GM23338 (cell line): ENCODE measurements at regions not wholly inside any gene's neighbourhood (a gene's known extent, or its start where the extent isn't known, plus 50 kb on each side); places are given as distances from the start of the nearest gene placed in this dataset.

Source experiments
- ATAC-seq: fragments of 200-7000 bp; cut with Tn5 transposase; 3 replicates; pipeline ENCODE4 v1.9.1; 2020
- DNase-seq: peaks from one replicate; pipeline ENCODE4 v3.0.0-alpha.2; 2015; ENCODE audit warnings: low spot score
- H2AFZ ChIP-seq: fragments of 200-600 bp; sonication (generic); 2 replicates; pipeline ENCODE4 v1.8.0; 2016; ENCODE audit warnings: antibody characterized with exemption, mild to moderate bottlenecking, moderate library complexity
- H3F3A ChIP-seq: fragments of 200-600 bp; sonication (generic); replicated peaks from 2 replicates; pipeline ENCODE4 v1.8.0; 2017; ENCODE audit warnings: antibody characterized with exemption, mixed run types, low read depth
- H3K27ac ChIP-seq: fragments of 200-600 bp; sonication (generic); 2 replicates; pipeline ENCODE4 v1.6.1; 2016; ENCODE audit warnings: low read depth
- H3K27me3 ChIP-seq: fragments of 200-600 bp; sonication (generic); 2 replicates; pipeline ENCODE4 v1.8.0; 2016; ENCODE audit warnings: mild to moderate bottlenecking, mixed run types, moderate library complexity; ENCODE audit not compliant: insufficient read depth
- H3K36me3 ChIP-seq: fragments of 200-600 bp; sonication (generic); 2 replicates; pipeline ENCODE4 v1.8.0; 2016; ENCODE audit warnings: mild to moderate bottlenecking; ENCODE audit not compliant: insufficient read depth
- H3K4me1 ChIP-seq: fragments of 200-600 bp; sonication (generic); 2 replicates; pipeline ENCODE4 v1.8.0; 2016; ENCODE audit warnings: mild to moderate bottlenecking, moderate library complexity; ENCODE audit not compliant: insufficient read depth
- H3K4me2 ChIP-seq: fragments of 200-600 bp; sonication (generic); 2 replicates; pipeline ENCODE4 v1.7.1; 2017; ENCODE audit warnings: mixed run types
- H3K4me3 ChIP-seq: fragments of 200-600 bp; sonication (generic); 2 replicates; pipeline ENCODE4 v1.6.1; 2016; ENCODE audit warnings: mixed run types
- H3K79me2 ChIP-seq: fragments of 200-600 bp; sonication (generic); replicated peaks from 2 replicates; pipeline ENCODE4 v1.8.0; 2017; ENCODE audit warnings: mild to moderate bottlenecking; ENCODE audit not compliant: insufficient read depth
- H3K9me2 ChIP-seq: fragments of 200-600 bp; sonication (generic); 2 replicates; pipeline ENCODE4 v1.8.0; 2017; ENCODE audit not compliant: insufficient read depth
- H4K20me1 ChIP-seq: fragments of 200-600 bp; sonication (generic); replicated peaks from 2 replicates; pipeline ENCODE4 v1.8.0; 2017; ENCODE audit warnings: mild to moderate bottlenecking; ENCODE audit not compliant: insufficient read depth
- H3K27ac Mint-ChIP-seq: 2 replicates; pipeline ENCODE4 v1.8.0; 2020; ENCODE audit warnings: inconsistent platforms, mild to moderate bottlenecking, moderate library complexity, mixed read lengths
- H3K27me3 Mint-ChIP-seq: 3 replicates; pipeline ENCODE4 v1.8.0; 2022; ENCODE audit warnings: low read depth, mild to moderate bottlenecking, moderate library complexity, mixed read lengths, inconsistent platforms; ENCODE audit not compliant: insufficient read depth, poor library complexity
- H3K36me3 Mint-ChIP-seq: 3 replicates; pipeline ENCODE4 v1.8.0; 2021; ENCODE audit warnings: low read depth, mild to moderate bottlenecking, inconsistent platforms, moderate library complexity, mixed read lengths
- H3K4me1 Mint-ChIP-seq: 3 replicates; pipeline ENCODE4 v1.8.0; 2020; ENCODE audit warnings: mild to moderate bottlenecking, inconsistent platforms, mixed read lengths
- H3K4me3 Mint-ChIP-seq: 3 replicates; pipeline ENCODE4 v1.8.0; 2021; ENCODE audit warnings: moderate library complexity, mild to moderate bottlenecking, inconsistent platforms, mixed read lengths
- H3K9me3 Mint-ChIP-seq: 3 replicates; pipeline ENCODE4 v1.8.0; 2020; ENCODE audit warnings: moderate library complexity, mild to moderate bottlenecking, inconsistent platforms, mixed read lengths
- CREB1 ChIP-seq: fragments of 250-450 bp; sonication (Bioruptor Pico); IDR thresholded peaks from 2 replicates; pipeline ENCODE4 v1.5.0; 2020; ENCODE audit warnings: low read depth, mild to moderate bottlenecking, moderate library complexity
- EZH2 ChIP-seq: fragments of 200-600 bp; sonication (generic); IDR thresholded peaks from one replicate; pipeline ENCODE4 v1.8.0; 2017; ENCODE audit warnings: antibody characterized with exemption, mild to moderate bottlenecking, low read depth; ENCODE audit not compliant: unreplicated experiment
- EZH2phosphoT487 ChIP-seq: fragments of 200-600 bp; sonication (generic); IDR thresholded peaks from one replicate; pipeline ENCODE4 v1.8.1; 2018; ENCODE audit warnings: antibody characterized with exemption; ENCODE audit not compliant: unreplicated experiment
- JUNB ChIP-seq: IDR thresholded peaks from one replicate; pipeline ENCODE4 v1.6.1; 2016; ENCODE audit warnings: antibody characterized with exemption; ENCODE audit not compliant: unreplicated experiment
- NANOG ChIP-seq: IDR thresholded peaks from 2 replicates; pipeline ENCODE4 v1.6.1; 2016; ENCODE audit warnings: antibody characterized with exemption, borderline replicate concordance
- POLR2AphosphoS5 ChIP-seq: IDR thresholded peaks from 2 replicates; pipeline ENCODE4 v1.6.1; 2016; ENCODE audit warnings: antibody characterized with exemption, low read depth
- STAT1 ChIP-seq: IDR thresholded peaks from one replicate; pipeline ENCODE4 v1.6.1; 2016; ENCODE audit warnings: antibody characterized with exemption; ENCODE audit not compliant: unreplicated experiment
- ZNF114 ChIP-seq: fragments of 250-450 bp; sonication (Bioruptor Pico); IDR thresholded peaks from 2 replicates; pipeline ENCODE4 v1.5.0; 2020; ENCODE audit warnings: mild to moderate bottlenecking, moderate library complexity
- ZNF331 ChIP-seq: fragments of 250-450 bp; sonication (Bioruptor Pico); IDR thresholded peaks from 2 replicates; pipeline ENCODE4 v1.5.0; 2020; ENCODE audit warnings: low read depth, mild to moderate bottlenecking, moderate library complexity
- TF ChIP-seq, protein P1 (sequence below): IDR thresholded peaks from one replicate; pipeline ENCODE4 v1.6.1; 2018; ENCODE audit warnings: antibody characterized with exemption; ENCODE audit not compliant: unreplicated experiment
- TF ChIP-seq, protein P2 (sequence below): fragments of 250-450 bp; sonication (Bioruptor Pico); IDR thresholded peaks from 2 replicates; pipeline ENCODE4 v1.5.0; 2020; ENCODE audit warnings: mild to moderate bottlenecking, moderate library complexity
- TF ChIP-seq, protein P3 (sequence below), 2 experiments: fragments of 200-600 bp in 1 of 2; sonication (generic) in 1 of 2; conservative IDR thresholded peaks; 2 replicates each; pipeline versions ENCODE4 v1.5.1 to v1.6.1; 2016 to 2017; ENCODE audit warnings: antibody characterized with exemption in 2 of 2, low read depth in 2 of 2, mild to moderate bottlenecking in 2 of 2, moderate library complexity in 1 of 2
- TF ChIP-seq, protein P4 (sequence below): IDR thresholded peaks from 2 replicates; pipeline ENCODE4 v1.6.1; 2016; ENCODE audit warnings: antibody characterized with exemption

DNA sequence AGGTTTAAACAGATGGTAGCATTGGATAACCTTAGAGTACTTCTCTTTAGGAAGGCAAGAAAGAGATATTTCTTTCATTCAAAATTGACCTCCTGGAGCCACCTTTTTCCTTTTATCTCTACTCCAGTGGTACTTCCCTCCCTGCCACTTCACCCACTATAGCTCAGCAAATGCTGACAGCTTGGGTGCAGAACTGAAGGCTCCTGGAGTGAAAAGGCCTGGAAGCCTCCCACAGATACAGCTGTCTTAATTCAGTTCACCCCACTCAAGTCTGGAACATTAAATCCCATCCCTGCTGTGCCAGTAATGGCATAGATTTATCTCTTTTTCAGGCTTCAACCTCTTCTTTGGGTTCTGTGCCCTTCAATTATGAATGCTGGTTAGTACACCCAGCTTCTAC is 140.3 kb downstream of the NEDD1 start:
- H3K36me3 Mint-ChIP-seq: no peaks in the 10 kb centered on the region
- Histone ChIP-seq H2AFZ (no peak overlapping the region), H3K27ac (no peak overlapping the region), H4K20me1 (no peaks in the 10 kb centered on the region), H3K27me3 (no peaks in the 10 kb centered on the region), H3K4me1 (peaks cover 6% of the 10 kb centered on the region; the same call in 1 of the 2 replicates), H3K36me3 (no peaks in the 10 kb centered on the region), H3K79me2 (no peaks in the 10 kb centered on the region), H3K4me2 (no peak overlapping the region), H3F3A (no peaks in the 10 kb centered on the region), H3K4me3 (no peak overlapping the region), H3K9me2 (no peaks in the 10 kb centered on the region; the same call in 1 of the 2 replicates)
- no peak for TF ChIP-seq NANOG
- no peak for TF ChIP-seq ZNF114 (CRISPR knock-in tag)
- TF ChIP-seq, protein P1, sequence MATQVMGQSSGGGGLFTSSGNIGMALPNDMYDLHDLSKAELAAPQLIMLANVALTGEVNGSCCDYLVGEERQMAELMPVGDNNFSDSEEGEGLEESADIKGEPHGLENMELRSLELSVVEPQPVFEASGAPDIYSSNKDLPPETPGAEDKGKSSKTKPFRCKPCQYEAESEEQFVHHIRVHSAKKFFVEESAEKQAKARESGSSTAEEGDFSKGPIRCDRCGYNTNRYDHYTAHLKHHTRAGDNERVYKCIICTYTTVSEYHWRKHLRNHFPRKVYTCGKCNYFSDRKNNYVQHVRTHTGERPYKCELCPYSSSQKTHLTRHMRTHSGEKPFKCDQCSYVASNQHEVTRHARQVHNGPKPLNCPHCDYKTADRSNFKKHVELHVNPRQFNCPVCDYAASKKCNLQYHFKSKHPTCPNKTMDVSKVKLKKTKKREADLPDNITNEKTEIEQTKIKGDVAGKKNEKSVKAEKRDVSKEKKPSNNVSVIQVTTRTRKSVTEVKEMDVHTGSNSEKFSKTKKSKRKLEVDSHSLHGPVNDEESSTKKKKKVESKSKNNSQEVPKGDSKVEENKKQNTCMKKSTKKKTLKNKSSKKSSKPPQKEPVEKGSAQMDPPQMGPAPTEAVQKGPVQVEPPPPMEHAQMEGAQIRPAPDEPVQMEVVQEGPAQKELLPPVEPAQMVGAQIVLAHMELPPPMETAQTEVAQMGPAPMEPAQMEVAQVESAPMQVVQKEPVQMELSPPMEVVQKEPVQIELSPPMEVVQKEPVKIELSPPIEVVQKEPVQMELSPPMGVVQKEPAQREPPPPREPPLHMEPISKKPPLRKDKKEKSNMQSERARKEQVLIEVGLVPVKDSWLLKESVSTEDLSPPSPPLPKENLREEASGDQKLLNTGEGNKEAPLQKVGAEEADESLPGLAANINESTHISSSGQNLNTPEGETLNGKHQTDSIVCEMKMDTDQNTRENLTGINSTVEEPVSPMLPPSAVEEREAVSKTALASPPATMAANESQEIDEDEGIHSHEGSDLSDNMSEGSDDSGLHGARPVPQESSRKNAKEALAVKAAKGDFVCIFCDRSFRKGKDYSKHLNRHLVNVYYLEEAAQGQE: no peak
- TF ChIP-seq EZH2phosphoT487: no peak
- no peak for TF ChIP-seq STAT1
- TF ChIP-seq ZNF331 (CRISPR knock-in tag): no peak
- TF ChIP-seq JUNB: no peak
- no peak for TF ChIP-seq CREB1
- no peak for TF ChIP-seq POLR2AphosphoS5
- TF ChIP-seq, protein P2, sequence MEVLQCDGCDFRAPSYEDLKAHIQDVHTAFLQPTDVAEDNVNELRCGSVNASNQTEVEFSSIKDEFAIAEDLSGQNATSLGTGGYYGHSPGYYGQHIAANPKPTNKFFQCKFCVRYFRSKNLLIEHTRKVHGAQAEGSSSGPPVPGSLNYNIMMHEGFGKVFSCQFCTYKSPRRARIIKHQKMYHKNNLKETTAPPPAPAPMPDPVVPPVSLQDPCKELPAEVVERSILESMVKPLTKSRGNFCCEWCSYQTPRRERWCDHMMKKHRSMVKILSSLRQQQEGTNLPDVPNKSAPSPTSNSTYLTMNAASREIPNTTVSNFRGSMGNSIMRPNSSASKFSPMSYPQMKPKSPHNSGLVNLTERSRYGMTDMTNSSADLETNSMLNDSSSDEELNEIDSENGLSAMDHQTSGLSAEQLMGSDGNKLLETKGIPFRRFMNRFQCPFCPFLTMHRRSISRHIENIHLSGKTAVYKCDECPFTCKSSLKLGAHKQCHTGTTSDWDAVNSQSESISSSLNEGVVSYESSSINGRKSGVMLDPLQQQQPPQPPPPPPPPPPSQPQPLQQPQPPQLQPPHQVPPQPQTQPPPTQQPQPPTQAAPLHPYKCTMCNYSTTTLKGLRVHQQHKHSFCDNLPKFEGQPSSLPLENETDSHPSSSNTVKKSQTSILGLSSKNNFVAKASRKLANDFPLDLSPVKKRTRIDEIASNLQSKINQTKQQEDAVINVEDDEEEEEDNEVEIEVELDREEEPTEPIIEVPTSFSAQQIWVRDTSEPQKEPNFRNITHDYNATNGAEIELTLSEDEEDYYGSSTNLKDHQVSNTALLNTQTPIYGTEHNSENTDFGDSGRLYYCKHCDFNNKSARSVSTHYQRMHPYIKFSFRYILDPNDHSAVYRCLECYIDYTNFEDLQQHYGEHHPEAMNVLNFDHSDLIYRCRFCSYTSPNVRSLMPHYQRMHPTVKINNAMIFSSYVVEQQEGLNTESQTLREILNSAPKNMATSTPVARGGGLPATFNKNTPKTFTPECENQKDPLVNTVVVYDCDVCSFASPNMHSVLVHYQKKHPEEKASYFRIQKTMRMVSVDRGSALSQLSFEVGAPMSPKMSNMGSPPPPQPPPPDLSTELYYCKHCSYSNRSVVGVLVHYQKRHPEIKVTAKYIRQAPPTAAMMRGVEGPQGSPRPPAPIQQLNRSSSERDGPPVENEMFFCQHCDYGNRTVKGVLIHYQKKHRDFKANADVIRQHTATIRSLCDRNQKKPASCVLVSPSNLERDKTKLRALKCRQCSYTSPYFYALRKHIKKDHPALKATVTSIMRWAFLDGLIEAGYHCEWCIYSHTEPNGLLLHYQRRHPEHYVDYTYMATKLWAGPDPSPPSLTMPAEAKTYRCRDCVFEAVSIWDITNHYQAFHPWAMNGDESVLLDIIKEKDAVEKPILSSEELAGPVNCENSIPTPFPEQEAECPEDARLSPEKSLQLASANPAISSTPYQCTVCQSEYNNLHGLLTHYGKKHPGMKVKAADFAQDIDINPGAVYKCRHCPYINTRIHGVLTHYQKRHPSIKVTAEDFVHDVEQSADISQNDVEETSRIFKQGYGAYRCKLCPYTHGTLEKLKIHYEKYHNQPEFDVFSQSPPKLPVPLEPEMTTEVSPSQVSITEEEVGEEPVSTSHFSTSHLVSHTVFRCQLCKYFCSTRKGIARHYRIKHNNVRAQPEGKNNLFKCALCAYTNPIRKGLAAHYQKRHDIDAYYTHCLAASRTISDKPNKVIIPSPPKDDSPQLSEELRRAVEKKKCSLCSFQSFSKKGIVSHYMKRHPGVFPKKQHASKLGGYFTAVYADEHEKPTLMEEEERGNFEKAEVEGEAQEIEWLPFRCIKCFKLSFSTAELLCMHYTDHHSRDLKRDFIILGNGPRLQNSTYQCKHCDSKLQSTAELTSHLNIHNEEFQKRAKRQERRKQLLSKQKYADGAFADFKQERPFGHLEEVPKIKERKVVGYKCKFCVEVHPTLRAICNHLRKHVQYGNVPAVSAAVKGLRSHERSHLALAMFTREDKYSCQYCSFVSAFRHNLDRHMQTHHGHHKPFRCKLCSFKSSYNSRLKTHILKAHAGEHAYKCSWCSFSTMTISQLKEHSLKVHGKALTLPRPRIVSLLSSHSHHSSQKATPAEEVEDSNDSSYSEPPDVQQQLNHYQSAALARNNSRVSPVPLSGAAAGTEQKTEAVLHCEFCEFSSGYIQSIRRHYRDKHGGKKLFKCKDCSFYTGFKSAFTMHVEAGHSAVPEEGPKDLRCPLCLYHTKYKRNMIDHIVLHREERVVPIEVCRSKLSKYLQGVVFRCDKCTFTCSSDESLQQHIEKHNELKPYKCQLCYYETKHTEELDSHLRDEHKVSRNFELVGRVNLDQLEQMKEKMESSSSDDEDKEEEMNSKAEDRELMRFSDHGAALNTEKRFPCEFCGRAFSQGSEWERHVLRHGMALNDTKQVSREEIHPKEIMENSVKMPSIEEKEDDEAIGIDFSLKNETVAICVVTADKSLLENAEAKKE: no peak
- TF ChIP-seq EZH2: no peak
- TF ChIP-seq, protein P3, sequence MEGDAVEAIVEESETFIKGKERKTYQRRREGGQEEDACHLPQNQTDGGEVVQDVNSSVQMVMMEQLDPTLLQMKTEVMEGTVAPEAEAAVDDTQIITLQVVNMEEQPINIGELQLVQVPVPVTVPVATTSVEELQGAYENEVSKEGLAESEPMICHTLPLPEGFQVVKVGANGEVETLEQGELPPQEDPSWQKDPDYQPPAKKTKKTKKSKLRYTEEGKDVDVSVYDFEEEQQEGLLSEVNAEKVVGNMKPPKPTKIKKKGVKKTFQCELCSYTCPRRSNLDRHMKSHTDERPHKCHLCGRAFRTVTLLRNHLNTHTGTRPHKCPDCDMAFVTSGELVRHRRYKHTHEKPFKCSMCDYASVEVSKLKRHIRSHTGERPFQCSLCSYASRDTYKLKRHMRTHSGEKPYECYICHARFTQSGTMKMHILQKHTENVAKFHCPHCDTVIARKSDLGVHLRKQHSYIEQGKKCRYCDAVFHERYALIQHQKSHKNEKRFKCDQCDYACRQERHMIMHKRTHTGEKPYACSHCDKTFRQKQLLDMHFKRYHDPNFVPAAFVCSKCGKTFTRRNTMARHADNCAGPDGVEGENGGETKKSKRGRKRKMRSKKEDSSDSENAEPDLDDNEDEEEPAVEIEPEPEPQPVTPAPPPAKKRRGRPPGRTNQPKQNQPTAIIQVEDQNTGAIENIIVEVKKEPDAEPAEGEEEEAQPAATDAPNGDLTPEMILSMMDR (conservative IDR thresholded peaks at IDR 0.05; ENCODE audit: low read depth in 2 of 2): no peak
- TF ChIP-seq, protein P4, sequence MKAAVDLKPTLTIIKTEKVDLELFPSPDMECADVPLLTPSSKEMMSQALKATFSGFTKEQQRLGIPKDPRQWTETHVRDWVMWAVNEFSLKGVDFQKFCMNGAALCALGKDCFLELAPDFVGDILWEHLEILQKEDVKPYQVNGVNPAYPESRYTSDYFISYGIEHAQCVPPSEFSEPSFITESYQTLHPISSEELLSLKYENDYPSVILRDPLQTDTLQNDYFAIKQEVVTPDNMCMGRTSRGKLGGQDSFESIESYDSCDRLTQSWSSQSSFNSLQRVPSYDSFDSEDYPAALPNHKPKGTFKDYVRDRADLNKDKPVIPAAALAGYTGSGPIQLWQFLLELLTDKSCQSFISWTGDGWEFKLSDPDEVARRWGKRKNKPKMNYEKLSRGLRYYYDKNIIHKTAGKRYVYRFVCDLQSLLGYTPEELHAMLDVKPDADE: no peak
- no peak overlapping the region for H3K4me3 Mint-ChIP-seq
- H3K27ac Mint-ChIP-seq: no peak overlapping the region
- ATAC-seq: no peak
- H3K4me1 Mint-ChIP-seq: peaks cover 18% of the 10 kb centered on the region
- DNase-seq: no peak
- H3K27me3 Mint-ChIP-seq: no peaks in the 10 kb centered on the region
- H3K9me3 Mint-ChIP-seq: no peaks in the 10 kb centered on the region
